Thyroid gland (tissue), 4 donors: ENCODE measurements at regions not wholly inside any gene's neighbourhood (a gene's known extent, or its start where the extent isn't known, plus 50 kb on each side); places are given as distances from the start of the nearest gene placed in this dataset.

Experiments used
- DNase-seq, 2 donors: peaks; one replicate each; pipeline ENCODE4 v3.0.0-alpha.2; 2019
- H3K27ac ChIP-seq, 3 donors: fragments of 200-600 bp; sonication (generic); 1 replicate in 2 of 3; 2 replicates in 1 of 3; pipeline ENCODE4 v1.5.1; 2016 to 2019; ENCODE audit warnings: mild to moderate bottlenecking in 1 of 3, moderate library complexity in 1 of 3
- H3K27me3 ChIP-seq: fragments of 200-600 bp; sonication (generic); one replicate; pipeline ENCODE4 v1.5.1; 2019
- H3K36me3 ChIP-seq, 2 donors: fragments of 200-600 bp; sonication (generic); one replicate each; pipeline ENCODE4 v1.5.1; 2016 to 2019
- H3K4me1 ChIP-seq, 2 donors: fragments of 200-600 bp; sonication (generic); one replicate each; pipeline ENCODE4 v1.5.1; 2017 to 2019
- H3K4me3 ChIP-seq, 3 donors: fragments of 200-600 bp; sonication (generic); replicated peaks in 1 of 3; 1 replicate in 2 of 3; 2 replicates in 1 of 3; pipeline ENCODE4 v1.5.1; 2016; ENCODE audit warnings: mild to moderate bottlenecking in 1 of 3
- H3K9me3 ChIP-seq: fragments of 200-600 bp; sonication (generic); one replicate; pipeline ENCODE4 v1.5.1; 2017
- POLR2A ChIP-seq, 2 donors: fragments of 450-650 bp; IDR thresholded peaks; one replicate each; pipeline ENCODE4 v1.6.1; 2017; ENCODE audit warnings: antibody characterized with exemption in 2 of 2, mild to moderate bottlenecking in 2 of 2, moderate library complexity in 1 of 2
- WGBS, 2 donors: methylation state at CpG; one replicate each; pipeline ENCODE4 v1.1.5; 2017; 5-methylcytosine and 5-hydroxymethylcytosine counted together
- intact Hi-C: fragments of 100-400 bp; cut with DNase I; formaldehyde crosslinking; loops from one replicate; pipeline ENCODE4 v1.15.1; 2023
- TF ChIP-seq, protein P1 (sequence below), 6 experiments: fragments of 200-600 bp in 3 of 6; fragments of 450-650 bp in 3 of 6; sonication (generic) in 3 of 6; IDR thresholded peaks; one replicate each; pipeline ENCODE4 v1.5.1; 2016 to 2019; ENCODE audit warnings: antibody characterized with exemption in 6 of 6, mild to moderate bottlenecking in 2 of 6, inconsistent platforms in 1 of 6, moderate library complexity in 1 of 6

DNA sequence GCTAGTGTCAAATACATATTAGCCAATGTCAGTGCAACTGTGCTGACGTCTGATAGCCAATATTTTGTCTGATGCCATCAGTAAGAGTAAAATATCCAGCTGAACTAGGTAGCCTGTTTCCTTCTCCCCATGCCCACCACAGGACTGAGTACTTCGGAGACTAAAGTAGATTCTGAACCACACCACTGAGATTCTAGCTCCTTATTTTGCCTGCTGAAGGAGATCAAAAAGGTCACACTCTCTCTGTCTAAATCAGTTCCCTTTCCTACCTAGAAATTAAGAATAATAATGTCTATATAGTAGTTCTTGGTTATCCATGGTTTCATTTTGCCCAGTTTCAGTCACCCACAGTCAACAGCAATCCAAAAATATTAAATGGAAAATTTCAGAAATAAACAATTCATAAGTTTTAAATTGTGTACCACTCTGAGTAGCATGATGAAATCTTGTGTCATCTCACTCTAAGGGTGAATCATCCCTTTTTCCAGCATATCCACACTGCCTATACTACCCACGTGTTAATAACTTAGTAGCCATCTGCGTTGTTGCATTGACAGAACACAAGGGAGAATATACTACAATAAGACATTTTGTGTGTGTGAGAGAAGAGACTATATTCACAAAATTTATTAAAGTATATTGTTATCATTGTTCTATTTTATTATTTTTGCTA, 1043.3 kb upstream of the PIK3C3 start:
- no peak overlapping the region for H3K4me3 ChIP-seq
- no peak for TF ChIP-seq POLR2A (IDR thresholded peaks at IDR 0.05)
- TF ChIP-seq, protein P1, sequence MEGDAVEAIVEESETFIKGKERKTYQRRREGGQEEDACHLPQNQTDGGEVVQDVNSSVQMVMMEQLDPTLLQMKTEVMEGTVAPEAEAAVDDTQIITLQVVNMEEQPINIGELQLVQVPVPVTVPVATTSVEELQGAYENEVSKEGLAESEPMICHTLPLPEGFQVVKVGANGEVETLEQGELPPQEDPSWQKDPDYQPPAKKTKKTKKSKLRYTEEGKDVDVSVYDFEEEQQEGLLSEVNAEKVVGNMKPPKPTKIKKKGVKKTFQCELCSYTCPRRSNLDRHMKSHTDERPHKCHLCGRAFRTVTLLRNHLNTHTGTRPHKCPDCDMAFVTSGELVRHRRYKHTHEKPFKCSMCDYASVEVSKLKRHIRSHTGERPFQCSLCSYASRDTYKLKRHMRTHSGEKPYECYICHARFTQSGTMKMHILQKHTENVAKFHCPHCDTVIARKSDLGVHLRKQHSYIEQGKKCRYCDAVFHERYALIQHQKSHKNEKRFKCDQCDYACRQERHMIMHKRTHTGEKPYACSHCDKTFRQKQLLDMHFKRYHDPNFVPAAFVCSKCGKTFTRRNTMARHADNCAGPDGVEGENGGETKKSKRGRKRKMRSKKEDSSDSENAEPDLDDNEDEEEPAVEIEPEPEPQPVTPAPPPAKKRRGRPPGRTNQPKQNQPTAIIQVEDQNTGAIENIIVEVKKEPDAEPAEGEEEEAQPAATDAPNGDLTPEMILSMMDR (IDR thresholded peaks at IDR 0.05): no peak
- no peaks in the 10 kb centered on the region for H3K27me3 ChIP-seq
- 89% methylated on average over 4 of the region's 4 CpGs for WGBS, 2 donors
- H3K9me3 ChIP-seq: no peaks in the 10 kb centered on the region
- no peaks in the 10 kb centered on the region for H3K4me1 ChIP-seq
- intact Hi-C loops: no loop called here
- H3K27ac ChIP-seq: no peak overlapping the region
- DNase-seq: no peak
- H3K36me3 ChIP-seq: no peaks in the 10 kb centered on the region

- WGBS, 2 donors: 91 to 93% methylated on average over 3 of the region's 3 CpGs
- H3K4me3 ChIP-seq: no peak overlapping the region
- H3K9me3 ChIP-seq: no peaks in the 10 kb centered on the region
- H3K27ac ChIP-seq: no peak overlapping the region
- no peak for DNase-seq
- no peaks in the 10 kb centered on the region for H3K36me3 ChIP-seq
- no peaks in the 10 kb centered on the region for H3K4me1 ChIP-seq
- TF ChIP-seq POLR2A (IDR thresholded peaks at IDR 0.05): no peak
- TF ChIP-seq, protein P1 (IDR thresholded peaks at IDR 0.05): no peak
- intact Hi-C loops: no loop called here
- H3K27me3 ChIP-seq: no peaks in the 10 kb centered on the region
Measured at GRCh38 chr18:40911041-40911440, 1044.0 kb upstream of the PIK3C3 start.

- Histone ChIP-seq H3K4me3 (no peak overlapping the region), H3K27ac (no peak overlapping the region), H3K27me3 (no peaks in the 10 kb centered on the region), H3K4me1 (no peaks in the 10 kb centered on the region), H3K9me3 (no peaks in the 10 kb centered on the region), H3K36me3 (no peaks in the 10 kb centered on the region)
- TF ChIP-seq, protein P1 (IDR thresholded peaks at IDR 0.05): no peak
- no peak for TF ChIP-seq POLR2A (IDR thresholded peaks at IDR 0.05)
- 68 to 75% methylated on average over 2 of the region's 2 CpGs for WGBS, 2 donors
- intact Hi-C loops: no loop called here
- DNase-seq: no peak
Measured at GRCh38 chr18:40907842-40908241, 1047.2 kb upstream of the PIK3C3 start.

DNA sequence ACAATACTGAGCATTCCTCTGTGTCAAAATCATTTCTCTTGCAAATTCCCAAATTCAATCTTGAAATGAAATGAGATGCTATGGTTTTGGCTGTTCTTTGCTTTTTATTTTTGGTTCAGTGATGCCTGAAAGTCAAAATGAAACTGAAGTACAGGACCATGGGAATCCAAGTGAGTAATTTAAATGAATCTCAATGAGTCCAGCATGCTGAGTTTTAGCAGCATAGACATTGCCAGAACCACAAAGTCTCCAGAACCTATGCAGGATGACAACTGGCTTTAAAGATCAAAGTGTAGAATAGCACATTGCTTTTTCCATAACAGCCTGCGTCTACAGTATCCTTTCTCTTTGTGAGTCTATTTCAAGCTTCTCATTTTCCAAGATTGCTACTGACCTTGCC, 1050.7 kb upstream of the PIK3C3 start:
- WGBS, 2 donors: 0 to 41% methylated on average over 1 of the region's 1 CpG

DNA sequence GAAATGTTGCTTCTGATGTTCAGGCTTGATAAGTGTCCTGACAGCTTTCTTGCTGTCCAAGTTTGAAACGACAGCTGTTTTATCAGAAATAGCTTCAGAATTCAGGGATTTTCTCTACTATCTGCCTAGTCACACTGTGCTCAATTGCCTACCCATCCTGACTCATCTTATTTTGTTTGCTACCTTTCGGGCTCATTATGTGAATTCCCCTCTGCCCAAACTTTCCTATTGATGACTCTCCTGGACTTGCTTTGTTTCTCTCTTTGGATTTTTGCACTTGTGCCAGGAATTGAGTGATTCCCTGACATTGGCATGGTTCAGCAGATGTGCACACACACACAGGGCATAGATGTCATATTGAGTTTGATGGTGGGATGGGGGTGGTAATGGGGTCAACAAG, 1052.6 kb upstream of the PIK3C3 start:
- Histone ChIP-seq H3K4me1 (no peaks in the 10 kb centered on the region), H3K27ac (no peak overlapping the region), H3K4me3 (no peak overlapping the region), H3K27me3 (no peaks in the 10 kb centered on the region), H3K36me3 (no peaks in the 10 kb centered on the region), H3K9me3 (no peaks in the 10 kb centered on the region)
- 65 to 81% methylated on average over 2 of the region's 2 CpGs for WGBS, 2 donors
- intact Hi-C loops: no loop called here
- TF ChIP-seq, protein P1 (IDR thresholded peaks at IDR 0.05): no peak
- TF ChIP-seq POLR2A (IDR thresholded peaks at IDR 0.05): no peak
- no peak for DNase-seq

More for the DNA sequence above, 1050.7 kb upstream of the PIK3C3 start:
- H3K4me3 ChIP-seq: no peak overlapping the region
- no peaks in the 10 kb centered on the region for H3K27me3 ChIP-seq
- H3K27ac ChIP-seq: no peak overlapping the region
- DNase-seq: no peak
- intact Hi-C loops: no loop called here
- no peaks in the 10 kb centered on the region for H3K9me3 ChIP-seq
- H3K4me1 ChIP-seq: no peaks in the 10 kb centered on the region
- H3K36me3 ChIP-seq: no peaks in the 10 kb centered on the region
- TF ChIP-seq POLR2A (IDR thresholded peaks at IDR 0.05): no peak
- TF ChIP-seq, protein P1 (IDR thresholded peaks at IDR 0.05): no peak
